ENCODE measurements at regions not wholly inside any gene's neighbourhood (a gene's known extent, or its start where the extent isn't known, plus 50 kb on each side); places are given as distances from the start of the nearest gene placed in this dataset.

DNA sequence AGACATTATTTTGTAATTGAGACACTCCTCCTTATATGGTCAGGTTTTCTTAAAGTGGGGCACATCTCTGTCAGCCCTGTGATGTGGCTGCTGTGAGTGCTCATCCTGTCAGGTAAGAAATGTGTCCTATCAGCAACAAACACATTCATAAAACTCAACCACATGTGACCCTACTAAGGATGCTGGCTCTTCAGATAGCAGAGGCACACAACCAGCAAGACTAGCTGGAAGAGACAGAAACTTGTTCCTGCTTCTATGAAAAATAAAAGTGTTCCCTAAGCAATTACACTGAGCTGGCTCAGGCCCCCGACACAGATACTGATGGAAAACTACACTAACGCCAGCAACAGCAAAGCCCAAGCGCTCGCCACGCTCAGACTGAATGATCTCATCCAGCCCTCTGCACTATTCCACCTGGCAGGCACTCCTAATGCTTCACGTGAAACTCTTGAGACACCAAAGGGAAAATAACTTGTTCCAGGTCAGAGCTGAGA lies 49.8 kb upstream of the CYP2D6 start:
- DNase-seq (ENCODE audit: insufficient read length, low spot score) = no peak
- no peak for TF ChIP-seq PAX5 (IDR thresholded peaks at IDR 0.05; ENCODE audit: insufficient read depth, low read length, severe bottlenecking)
- no peak for TF ChIP-seq TAF1 (IDR thresholded peaks at IDR 0.05; ENCODE audit: low read depth, low read length)
- no peak for TF ChIP-seq POU2F2 (IDR thresholded peaks at IDR 0.05; ENCODE audit: low read depth, low read length)
- no peak for TF ChIP-seq SPI1 (IDR thresholded peaks at IDR 0.05; ENCODE audit: low read depth, low read length)
- TF ChIP-seq POLR2AphosphoS5 (IDR thresholded peaks at IDR 0.05; ENCODE audit: low read depth, low read length) = no peak
- no peak for TF ChIP-seq POLR2A (IDR thresholded peaks at IDR 0.05; ENCODE audit: low read depth, low read length)

More for the DNA sequence above, 49.8 kb upstream of the CYP2D6 start:
- no peak for FAIRE-seq
